NCI-H128 (cell line): ENCODE measurements at regions not wholly inside any gene's neighbourhood (a gene's known extent, or its start where the extent isn't known, plus 50 kb on each side); places are given as distances from the start of the nearest gene placed in this dataset.
A peak's percentile ranks its signal among the peaks of the same experiment; 100 is the strongest.
"Not testable (repeated sequence)": the region's sequence is repeated elsewhere in the genome, so short reads cannot be mapped to it uniquely, and the experiment has no call there.

ENCODE experiments used
- DNase-seq: peaks from one replicate; lab custom pipeline; 2025; ENCODE audit not compliant: unreplicated experiment; lab: John Stamatoyannopoulos, UW

DNA sequence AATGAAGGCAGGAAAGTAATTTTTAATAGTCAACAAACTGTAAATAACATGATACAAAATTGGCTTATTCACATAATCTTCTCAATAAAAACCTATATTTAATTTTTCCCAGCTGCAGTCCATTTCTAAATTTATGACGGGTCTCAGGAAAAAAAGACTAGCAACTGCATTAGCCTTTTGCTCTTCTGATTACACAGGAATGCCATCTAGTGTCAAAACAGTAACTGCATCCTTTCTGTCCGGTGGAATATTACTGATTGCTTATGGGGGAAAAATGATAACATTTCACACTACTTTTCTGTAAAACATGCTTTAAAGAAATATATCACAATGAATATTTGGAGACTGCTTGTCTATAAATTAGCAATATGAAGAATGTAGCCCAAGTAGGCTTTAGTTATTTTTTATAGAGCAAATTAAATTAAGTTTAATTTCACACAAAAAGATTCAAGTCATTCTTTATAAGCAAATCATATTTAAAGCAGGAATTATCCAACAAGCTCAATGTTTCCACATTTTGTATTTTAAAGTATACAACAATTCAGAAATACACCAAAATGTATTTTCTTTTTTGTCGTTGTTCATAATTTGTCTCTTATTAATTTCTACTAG lies 534.7 kb downstream of the CDH10 start:
- no peak for DNase-seq

DNA sequence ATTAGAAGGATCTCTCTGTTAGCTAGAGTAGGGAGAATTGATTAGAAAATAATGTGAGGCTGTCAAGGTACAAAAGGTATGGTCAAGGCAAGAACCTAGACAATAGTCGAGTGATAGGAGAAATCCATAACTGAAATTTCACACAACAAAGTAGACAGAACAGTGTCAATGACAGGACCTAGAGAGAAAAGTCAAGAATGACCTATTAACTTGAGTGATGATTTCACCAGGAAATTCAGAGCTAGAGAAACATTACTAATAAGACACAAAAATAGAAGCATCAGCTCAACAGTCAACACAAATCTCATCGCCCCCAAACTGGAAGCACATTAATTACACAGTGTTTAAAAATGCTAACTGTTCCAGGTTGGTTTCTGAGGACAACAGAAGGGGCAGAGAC lies 532.4 kb downstream of the CDH10 start:
- DNase-seq, result no peak

DNA sequence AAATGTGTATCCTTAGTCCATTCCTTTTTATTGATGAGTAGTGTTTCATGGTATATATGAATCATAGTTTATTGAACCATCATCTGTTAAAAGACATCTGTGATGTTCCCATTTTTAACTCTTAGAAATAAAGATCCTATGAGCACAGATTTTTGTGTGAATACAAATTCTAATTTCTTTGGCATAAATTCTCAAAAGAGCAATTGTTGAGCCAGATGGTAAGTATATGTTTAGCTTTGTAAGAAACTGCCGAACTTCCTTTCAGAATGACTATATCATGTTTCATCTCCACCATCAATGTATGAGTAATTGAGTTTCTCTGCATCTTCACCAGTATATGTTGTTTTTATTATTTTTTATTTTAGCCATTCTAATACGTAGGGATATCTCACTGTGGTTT lies 526.4 kb downstream of the CDH10 start:
- DNase-seq, result no peak

DNA sequence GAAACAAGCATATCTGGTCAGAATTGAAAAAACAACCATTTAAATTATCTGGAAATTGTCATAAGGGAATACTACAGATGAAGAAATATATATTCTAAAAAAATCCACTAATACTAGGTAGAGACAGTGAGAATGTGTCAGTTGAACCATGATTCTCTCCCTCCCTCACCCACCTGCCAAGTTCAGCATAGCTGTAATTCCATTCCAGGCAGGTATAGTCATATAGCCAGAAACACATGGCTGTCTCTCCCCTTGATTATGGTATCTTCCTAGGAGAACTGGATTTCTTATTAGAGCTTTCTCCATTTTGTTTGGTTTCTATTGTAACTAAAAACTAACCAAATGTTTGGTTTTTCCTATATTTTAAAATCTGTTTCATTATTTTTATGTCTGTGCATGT lies 509.2 kb downstream of the CDH10 start:
- no peak for DNase-seq

DNA sequence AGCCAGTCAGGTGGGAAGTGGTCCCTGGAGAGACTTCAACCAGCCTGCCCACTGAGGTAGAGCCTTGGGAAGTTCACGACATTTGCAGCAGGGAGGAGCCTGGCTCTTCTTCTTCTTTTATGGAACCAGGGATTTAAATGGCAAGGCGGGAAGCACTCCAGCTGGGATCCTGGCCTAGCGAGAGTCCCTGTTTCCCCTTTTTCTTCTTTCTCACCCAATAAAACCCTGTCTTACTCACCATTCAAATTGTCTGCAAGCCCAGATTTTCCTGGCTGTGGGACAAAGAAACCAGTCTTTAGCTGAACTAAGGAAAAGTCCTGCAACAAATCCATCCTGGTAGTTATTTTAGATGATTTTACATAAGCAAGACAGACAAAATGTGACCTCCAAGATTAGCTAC lies 503.7 kb downstream of the CDH10 start:
- DNase-seq, result no peak

DNA sequence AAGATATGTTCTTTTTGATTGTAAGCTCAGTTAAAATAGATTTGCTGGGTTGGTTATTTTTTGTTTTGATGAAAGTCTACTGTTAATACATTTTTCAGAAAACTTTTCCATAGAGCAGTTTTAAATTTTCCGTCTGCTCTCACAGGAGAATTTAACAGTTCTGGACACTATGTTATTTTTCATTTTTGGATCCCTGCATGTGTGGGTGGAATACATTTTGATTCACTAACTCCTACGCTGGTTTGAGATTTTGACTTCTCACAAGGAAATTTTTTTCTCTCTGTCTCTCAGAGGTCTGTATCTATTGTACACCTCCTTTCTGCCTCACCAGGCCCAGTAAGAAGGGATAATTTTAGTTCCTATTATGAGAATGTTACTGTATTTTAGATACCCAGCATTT lies 502.4 kb downstream of the CDH10 start:
- no peak for DNase-seq

DNA sequence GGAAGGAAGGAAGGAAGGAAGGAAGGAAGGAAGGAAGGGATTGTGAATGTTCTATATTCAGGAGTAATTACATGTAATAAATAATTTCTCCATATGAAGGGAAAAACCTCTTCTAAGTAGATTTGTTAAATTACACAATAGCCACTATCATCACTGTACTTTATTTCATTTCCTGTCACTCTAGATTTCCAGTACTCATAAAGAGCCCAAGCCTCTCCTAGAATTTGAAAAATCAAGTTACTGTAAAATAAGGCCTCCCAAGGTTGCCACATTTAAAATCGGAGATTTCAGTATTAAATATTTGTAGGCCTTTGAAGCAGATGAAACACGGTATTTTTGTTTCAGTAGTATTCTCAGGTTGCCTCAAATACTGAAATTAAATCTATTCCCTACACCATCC lies 499.0 kb downstream of the CDH10 start:
- no peak for DNase-seq

DNA sequence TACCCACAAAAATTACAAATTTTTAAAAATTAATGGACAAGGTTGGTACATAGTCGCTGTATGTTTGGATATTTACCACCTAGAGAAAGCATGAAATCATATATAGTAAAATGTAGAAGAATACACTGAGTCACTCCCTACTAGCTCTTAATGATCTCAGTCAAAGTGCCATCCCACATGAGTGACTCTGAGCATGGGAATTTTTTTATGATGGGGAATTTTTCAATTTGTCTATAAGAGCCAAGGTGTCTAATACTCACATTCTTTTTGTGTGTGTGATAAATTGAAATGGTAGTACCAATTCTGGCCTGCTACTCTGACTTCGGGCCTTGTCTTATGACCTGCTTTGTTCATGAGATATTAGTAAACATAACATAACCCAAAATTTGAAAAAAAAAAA lies 483.2 kb downstream of the CDH10 start:
- no peak for DNase-seq

DNA sequence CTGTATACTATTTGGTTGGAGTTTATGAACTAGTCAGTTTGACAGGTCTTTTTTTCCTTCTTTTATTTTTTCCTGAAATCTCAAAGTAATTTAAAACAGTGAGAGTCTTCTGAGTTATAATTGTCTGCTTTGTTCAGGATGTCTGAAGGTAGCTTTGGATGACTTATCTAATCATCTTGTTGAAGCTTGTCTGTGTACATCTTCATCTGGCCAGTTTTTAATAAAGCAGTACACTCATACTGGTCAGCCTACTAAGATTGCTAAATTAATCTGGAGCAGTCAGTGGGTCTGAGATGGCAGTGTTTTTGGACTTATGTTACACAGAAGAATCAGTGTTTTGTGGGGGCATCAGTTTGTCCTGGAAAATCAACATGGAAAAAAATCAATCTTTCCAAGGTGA lies 482.4 kb downstream of the CDH10 start:
- DNase-seq, result no peak

DNA sequence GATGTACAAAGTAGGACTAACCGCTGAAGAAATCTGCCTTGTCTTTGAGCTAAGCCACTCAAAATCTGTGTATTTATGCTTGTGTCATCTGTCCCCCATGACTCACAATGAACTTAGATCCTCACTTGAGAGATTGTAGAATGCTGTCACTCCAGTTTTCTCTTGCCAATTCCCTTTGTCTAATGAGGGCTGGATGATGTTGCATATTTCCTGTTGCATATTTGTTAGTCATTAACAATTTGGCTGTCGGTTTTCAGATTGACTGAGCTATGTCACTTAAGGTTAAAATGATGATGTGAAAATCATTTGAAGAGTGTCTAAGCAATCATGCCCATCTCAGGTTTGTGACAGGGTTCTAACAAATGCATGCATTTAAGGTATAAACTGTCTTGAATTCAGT lies 481.7 kb downstream of the CDH10 start:
- DNase-seq, result no peak

DNA sequence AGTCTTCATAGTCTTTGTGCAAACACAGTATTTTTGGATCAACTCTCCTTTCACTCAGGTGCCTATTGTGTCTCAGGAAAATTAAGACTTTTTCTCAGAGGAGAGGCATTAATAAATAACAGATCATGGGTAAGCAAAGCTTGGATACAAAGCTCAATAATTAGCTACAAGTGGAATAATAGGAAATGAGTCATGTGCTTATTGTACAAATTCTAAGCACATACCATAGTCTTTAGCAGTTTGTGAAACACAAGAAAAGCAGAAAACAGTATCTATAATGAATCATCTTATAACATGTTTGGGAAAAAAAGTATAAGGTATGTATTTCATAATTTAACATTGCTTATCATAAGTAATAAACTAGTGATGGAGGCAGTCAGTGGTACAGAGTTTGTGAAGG lies 477.0 kb downstream of the CDH10 start:
- DNase-seq, result no peak

DNA sequence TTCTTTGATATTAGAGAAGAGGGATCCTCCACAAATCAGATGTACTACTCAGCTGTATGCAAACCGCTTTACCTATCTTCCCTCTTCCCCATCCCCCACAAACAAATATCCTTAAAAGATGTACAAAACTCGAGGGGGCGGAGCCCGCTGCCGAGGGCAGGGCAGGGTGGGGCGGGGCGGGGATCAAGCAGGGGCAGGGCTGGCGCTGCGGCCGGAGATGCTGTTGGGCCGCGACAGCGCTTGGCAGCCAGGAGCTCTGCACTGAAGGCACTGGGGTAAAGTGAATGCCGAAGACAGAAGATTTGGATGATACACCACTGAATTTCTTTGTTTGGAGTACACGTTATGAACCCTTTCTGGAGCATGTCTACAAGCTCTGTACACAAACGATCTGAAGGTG lies 474.8 kb downstream of the CDH10 start:
- DNase-seq, result no peak

DNA sequence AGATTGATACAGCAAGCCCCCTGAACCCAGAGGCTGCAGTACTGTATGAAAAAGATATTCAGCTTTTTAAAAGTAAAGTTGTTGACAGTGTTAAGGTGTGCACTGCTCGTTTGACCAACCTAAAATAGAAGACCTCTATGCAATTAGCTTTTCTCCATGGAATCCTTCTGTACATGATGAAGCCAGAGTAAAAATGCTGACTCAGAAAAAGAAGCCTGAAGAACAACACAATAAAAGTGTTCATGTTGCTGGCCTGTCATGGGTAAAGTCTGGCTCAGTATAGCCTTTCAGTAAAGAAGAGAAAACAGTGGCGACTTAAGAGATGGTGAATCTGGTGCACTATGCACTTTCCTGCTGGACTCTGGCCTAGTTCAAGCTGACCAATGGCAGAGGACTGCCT lies 473.8 kb downstream of the CDH10 start:
- DNase-seq, result not testable (repeated sequence)

DNA sequence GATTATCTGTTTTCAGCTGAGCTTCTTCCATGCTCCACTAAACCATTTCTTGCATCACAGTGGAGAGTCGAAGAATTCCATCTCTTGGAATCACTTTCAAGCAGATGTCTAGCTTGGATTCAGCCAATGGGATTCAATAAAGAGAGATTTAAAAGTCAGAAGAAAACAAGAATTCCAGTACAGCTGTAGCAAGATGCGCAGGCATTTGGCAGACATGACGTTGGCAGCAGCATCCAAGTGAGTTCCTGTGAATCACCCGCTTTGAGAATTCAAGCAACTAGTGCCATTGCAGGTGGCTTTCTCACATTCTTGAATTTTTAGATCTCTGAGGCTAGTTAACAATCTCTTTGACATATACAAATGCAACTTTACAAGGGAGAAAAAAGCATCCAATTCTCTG lies 467.0 kb downstream of the CDH10 start:
- DNase-seq, result no peak

DNA sequence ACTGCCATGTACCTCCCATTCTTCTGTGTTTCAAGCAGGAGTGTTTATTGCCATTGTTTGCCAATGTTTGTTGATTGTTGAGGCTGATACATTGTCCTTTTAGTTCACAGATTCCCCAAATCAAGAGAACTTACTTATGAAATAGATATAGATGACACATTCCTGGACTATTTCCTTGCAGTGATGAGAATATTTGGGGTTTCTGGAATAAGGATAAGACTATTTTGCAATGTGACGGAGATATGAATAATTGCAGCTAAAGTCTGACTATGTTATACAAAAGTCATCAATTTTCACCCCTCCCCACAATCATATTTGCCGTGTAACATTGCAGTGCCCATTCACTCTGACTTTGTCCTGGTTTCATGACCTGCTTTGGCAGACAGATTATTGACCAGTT lies 460.8 kb downstream of the CDH10 start:
- no peak for DNase-seq

DNA sequence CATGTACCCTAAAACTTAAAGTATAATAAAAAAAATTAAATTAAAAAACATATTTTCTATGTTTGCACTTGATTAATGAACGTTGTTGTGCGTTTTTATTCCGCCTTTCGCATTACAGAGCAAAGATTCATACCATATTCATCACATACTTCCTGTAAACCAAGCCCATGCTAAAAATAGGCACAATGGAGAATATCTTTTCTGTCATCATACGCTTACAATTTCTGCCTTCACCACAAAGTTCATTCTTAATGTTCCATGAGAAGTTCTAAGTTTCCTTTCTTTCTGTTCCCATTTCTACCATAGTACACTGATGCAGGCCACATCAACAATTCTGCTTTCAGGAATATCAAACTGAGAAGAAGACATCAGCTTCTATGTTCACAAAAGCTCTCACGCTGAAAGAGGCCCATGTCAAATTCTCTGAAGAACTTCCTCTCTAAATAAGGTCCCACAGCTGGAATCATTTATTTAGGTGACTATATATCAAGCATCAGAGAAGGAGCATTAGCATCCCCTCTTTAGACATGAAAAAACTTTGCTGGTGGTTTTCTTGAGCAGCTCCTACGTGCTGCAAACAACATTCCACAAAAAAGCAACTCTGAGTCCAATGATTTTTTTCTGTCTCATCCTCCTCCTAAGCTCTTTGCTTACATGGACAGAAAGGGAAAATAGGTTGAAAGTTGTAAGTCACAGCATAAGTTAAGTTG lies 456.4 kb downstream of the CDH10 start:
- DNase-seq, result no peak

DNA sequence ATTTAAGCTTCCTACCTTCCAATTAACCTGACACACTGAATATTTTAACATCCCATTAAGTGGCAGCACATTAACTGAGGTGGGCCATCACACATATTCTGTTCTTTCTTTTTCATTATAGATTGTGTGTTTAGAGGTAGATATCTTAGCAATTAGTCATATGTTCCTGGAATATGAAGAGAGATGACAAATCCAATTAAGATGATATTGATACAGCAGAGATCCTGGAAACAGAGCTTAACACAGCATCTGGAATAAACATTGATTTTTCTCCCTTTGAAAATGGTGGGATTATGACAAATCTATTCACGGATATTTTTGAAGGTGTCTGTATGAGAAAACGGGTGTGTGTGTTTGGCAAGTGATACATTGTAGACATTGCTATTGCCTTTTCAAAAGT lies 448.0 kb downstream of the CDH10 start:
- no peak for DNase-seq

DNA sequence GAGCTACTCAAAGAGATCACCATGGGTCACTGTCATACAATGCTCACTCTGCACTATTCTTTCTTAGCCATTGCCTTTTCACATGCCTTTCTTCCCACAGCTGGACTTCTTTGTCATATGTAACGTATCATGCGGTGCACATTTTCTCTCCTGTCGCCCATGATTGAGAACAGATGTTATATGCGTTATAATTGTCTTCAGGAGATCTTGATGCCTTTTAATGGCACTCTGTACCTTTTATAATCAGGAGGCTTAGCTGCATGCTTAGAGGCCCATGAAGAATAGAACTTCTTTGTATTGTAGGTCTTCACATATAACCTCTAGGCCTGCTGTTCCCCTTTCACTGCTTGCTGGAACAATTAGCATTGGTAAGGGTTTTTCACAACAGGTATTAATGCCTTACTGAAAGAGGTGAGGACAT lies 436.1 kb downstream of the CDH10 start:
- DNase-seq, result peak; percentile 56

DNA sequence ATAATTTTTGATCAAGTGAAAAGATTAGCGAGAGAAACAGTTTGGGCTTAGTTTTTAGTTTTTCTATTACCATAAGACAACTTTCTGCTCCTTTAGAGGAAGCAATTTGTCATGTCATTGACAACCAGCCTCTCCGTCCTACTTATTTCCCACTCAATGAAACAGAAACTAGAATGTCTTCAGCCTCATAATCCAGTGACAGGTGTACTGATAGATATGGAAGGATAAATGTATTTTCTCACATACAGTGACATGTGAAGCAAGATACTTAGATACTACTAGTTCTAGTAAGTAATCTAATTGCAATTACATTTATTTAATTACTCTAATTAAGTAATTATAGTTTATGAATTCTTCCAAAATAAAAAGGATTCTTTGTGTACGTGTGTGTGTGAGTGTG lies 429.7 kb downstream of the CDH10 start:
- DNase-seq, result no peak

DNA sequence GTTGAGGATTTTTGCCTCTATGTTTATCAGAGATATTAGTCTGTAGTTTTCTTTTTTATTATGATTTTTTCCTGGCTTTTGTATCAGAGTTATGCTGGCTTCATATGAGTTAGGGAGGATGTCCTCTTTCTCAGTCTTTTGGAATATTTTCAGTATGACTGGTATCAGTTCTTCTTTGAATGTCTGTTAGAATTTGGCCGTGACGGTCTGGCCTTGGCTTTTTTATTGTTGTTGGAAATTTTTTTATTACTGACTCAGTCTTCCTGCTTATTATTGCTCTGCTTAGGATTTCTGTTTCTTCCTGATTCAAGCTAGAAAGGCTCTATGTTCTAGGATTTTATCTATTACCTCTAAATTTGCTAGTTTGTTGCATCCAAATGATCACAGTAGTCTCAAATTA lies 421.9 kb downstream of the CDH10 start:
- no peak for DNase-seq

DNA sequence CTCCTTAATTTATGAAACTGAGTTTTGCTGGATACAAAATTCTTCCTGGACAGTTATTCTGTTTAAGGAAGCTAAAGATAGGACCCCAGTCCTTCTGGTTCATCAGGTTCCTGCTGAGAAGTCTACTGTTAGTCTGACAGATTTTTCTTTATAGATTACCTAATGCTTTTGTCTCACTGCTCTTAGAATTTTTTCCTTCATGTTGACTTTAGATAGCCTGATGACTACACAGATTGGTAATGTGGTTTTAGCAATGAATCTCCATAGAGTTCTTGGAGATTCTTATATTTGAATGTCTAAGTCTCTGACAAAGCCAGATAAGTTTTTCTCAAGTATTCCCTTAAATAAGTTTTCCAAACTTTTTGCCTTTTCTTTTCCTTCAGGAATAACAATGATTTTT lies 419.7 kb downstream of the CDH10 start:
- no peak for DNase-seq

DNA sequence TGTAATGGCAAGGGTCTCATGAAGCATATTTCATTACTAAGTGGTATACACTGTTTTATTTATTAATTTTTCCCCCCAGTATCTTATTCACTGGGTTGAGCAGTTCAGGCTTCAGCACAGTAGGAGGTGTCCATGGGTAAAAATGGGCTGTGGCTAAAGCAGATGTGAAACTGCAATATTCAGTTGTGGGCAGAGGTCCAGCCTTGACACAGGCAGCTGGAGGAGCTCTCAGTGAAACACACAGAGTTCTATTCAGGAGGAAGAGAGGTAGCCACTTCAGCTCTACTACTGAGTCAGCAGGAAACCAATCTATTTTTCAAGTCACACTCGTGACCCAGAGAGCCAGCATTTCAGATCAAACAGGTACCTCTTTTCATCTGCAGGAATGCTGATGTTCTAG lies 418.3 kb downstream of the CDH10 start:
- no peak for DNase-seq

DNA sequence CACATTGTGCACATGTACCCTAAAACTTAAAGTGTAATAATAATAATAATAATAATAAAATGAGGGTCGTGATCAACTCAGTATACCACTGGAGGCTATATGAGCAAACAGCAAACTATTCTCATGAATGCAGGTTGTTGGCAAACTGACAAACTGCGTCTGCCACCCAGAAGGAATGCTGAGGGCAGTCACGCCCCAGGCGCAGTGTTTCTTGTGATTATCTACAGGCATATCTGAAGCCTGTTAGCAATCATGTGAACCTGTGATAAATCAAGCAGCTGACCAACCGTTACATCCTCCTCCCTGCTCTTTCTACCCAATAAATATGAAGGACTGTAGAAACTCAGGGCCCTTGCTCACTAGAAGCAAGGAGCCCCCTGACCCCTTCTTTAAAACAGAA lies 416.9 kb downstream of the CDH10 start:
- not testable (repeated sequence) for DNase-seq
